ENCODE measurements at regions not wholly inside any gene's neighbourhood (a gene's known extent, or its start where the extent isn't known, plus 50 kb on each side); places are given as distances from the start of the nearest gene placed in this dataset.

DNA sequence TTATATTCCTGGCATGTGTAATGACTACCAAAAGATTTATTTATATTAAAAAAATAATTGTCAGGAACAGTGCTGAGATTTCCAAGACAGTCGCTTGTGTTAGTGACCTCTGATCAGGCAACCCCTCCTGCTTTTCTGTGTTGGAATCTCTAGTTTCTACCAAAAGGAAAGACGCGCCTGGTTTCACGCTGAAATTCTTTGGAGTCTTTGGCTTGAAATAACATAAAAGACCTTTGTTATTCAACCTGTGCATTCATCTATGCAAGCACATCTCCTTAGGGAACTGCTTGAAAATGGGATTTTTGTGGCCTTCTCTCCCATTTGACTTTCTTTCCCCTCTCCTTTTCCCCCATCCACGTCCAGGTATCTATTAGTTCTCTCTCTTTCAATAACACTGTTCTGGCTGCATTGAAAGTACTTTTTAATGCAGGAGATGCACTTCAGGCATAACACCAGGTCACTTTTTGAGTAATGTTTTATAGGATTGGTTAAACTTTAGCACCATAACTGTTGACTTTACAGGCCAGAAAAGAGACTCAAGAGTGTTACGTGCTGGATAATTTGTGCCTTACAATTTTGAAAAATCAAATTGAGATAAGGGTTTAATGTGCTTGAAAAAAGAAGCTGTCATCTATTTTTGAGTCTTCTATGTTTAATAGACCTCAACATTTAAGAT lies 172.7 kb downstream of the GPAT3 start:
- TF ChIP-seq, protein P1, sequence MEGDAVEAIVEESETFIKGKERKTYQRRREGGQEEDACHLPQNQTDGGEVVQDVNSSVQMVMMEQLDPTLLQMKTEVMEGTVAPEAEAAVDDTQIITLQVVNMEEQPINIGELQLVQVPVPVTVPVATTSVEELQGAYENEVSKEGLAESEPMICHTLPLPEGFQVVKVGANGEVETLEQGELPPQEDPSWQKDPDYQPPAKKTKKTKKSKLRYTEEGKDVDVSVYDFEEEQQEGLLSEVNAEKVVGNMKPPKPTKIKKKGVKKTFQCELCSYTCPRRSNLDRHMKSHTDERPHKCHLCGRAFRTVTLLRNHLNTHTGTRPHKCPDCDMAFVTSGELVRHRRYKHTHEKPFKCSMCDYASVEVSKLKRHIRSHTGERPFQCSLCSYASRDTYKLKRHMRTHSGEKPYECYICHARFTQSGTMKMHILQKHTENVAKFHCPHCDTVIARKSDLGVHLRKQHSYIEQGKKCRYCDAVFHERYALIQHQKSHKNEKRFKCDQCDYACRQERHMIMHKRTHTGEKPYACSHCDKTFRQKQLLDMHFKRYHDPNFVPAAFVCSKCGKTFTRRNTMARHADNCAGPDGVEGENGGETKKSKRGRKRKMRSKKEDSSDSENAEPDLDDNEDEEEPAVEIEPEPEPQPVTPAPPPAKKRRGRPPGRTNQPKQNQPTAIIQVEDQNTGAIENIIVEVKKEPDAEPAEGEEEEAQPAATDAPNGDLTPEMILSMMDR (conservative IDR thresholded peaks at IDR 0.05) = no peak
- H3K27ac ChIP-seq = no peak overlapping the region

DNA sequence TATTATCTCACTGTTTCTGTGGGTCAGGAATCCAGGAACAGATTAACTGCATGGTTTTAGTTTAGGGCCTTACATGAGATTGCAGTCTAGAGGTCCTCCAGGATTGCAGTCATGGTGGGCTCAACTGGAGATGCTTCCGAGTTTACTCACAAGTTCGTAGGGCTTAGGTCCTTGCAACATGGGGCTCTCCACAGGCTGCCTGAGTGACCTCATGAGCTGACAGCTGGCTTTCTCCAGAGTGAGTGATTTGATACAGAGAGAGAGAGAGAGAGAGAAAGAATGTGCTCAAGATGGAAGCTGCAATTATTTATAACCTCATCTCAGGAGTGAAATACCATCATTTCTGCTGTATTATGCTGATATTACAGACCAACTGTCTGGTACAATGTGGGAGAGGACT lies 168.9 kb downstream of the GPAT3 start:
- TF ChIP-seq, protein P1 (conservative IDR thresholded peaks at IDR 0.05) = no peak
- no peak overlapping the region for H3K27ac ChIP-seq

GRCh38 chr4:83703752-83704151 lies 167.8 kb downstream of the GPAT3 start:
- TF ChIP-seq, protein P1 (conservative IDR thresholded peaks at IDR 0.05) = no peak
- no peak overlapping the region for H3K27ac ChIP-seq

DNA sequence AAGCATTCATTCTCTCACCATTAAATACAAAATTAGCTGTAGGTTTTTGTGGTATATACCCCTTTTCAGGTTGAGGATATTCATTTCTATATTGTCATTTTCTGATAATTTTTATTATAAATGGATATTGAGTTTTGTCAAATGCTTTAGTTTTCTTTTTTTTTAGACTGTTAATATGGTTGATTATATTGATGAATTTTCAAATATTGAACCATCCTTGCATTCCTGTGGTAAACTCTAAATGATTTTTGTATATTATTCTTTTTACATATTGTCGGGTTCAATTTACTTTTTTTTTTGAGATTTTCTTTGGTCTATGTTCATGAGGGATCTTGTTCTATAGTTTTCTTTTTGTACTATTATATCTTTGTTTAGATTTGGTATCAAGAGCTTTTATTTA lies 165.1 kb downstream of the GPAT3 start:
- no peak overlapping the region for H3K27ac ChIP-seq
- TF ChIP-seq, protein P1 (conservative IDR thresholded peaks at IDR 0.05) = no peak

DNA sequence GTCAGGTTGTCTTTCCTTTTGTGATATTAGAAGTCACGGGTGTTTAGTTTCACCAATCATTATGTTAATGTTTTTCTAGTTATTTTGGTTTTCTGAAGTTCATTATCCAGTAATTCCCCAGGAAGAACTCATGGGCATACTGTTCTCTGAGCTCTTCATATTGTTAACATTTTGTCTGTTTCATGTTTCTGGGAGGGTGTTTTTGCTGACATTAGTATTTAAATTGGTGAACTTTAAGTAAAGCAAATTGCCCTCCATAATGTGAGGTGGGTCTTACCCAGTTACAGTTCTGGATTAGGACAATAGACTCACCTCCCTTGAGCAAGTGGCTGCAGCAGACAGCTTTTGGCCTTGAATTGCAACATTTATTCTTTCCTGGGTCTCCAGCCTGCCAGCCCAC lies 163.4 kb downstream of the GPAT3 start:
- TF ChIP-seq, protein P1 (conservative IDR thresholded peaks at IDR 0.05) = no peak
- no peak overlapping the region for H3K27ac ChIP-seq

DNA sequence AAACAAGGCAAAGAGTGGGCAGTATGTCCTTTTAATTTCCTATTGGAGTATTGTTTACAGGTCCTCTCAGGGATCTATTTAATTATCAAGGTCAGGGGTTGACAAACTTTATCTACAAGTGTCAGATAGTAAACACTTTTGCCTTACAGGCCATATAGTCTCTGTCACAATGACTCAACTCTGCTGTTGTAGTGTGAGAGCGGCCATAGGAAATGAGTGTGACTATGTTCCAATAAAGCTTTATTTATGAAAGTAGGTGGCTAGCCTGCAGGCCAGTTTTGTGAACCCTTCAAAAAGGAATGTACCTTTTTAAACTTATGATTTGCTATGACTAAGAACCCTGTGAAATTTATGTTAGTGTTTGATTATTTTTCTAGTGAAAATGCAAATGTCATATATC lies 156.1 kb downstream of the GPAT3 start:
- TF ChIP-seq, protein P1 (conservative IDR thresholded peaks at IDR 0.05) = no peak
- H3K27ac ChIP-seq = no peak overlapping the region

DNA sequence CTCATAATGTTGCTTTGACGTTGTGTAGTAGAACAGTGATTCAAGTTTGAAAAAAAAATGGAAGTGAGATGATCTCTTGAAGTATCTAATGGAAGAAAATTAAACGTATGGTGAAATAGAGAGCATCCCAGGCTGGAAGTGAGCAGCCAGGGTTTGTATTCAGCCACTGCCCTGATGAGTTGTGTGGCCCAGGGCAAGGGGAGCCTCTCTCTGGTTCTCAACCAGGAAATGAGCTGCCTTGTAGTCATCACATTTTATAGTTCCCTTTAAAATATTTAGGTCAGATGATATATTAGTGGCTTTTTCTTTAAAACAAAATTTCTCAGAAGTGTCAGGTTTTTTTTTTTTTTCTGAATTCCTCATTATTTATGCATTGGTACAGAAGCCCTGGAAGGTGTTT lies 150.3 kb downstream of the GPAT3 start:
- H3K27ac ChIP-seq = no peak overlapping the region
- TF ChIP-seq, protein P1 (conservative IDR thresholded peaks at IDR 0.05) = no peak
